Osteocyte (in vitro differentiated cells): ENCODE measurements at regions not wholly inside any gene's neighbourhood (a gene's known extent, or its start where the extent isn't known, plus 50 kb on each side); places are given as distances from the start of the nearest gene placed in this dataset.
"Not testable (repeated sequence)": the region's sequence is repeated elsewhere in the genome, so short reads cannot be mapped to it uniquely, and the experiment has no call there.

Experiments used
- DNase-seq: peaks from one replicate; pipeline ENCODE4 v3.0.0; 2021; ENCODE audit warnings: mixed read lengths; ENCODE audit not compliant: unreplicated experiment; ENCODE audit errors: extremely low spot score
- H3K27ac Mint-ChIP-seq: one replicate; pipeline ENCODE4 v1.8.0; 2021; ENCODE audit warnings: mild to moderate bottlenecking, mixed read lengths; ENCODE audit not compliant: unreplicated experiment
- H3K27me3 Mint-ChIP-seq: one replicate; pipeline ENCODE4 v1.8.0; 2021; ENCODE audit warnings: mixed read lengths; ENCODE audit not compliant: unreplicated experiment
- H3K36me3 Mint-ChIP-seq: one replicate; pipeline ENCODE4 v1.8.0; 2021; ENCODE audit warnings: mixed read lengths; ENCODE audit not compliant: unreplicated experiment
- H3K4me1 Mint-ChIP-seq: one replicate; pipeline ENCODE4 v1.8.0; 2021; ENCODE audit warnings: mixed read lengths; ENCODE audit not compliant: unreplicated experiment
- H3K4me3 Mint-ChIP-seq: one replicate; pipeline ENCODE4 v1.8.0; 2021; ENCODE audit warnings: mild to moderate bottlenecking, moderate library complexity, mixed read lengths; ENCODE audit not compliant: unreplicated experiment
- H3K9me3 Mint-ChIP-seq: one replicate; pipeline ENCODE4 v1.8.0; 2021; ENCODE audit warnings: mixed read lengths; ENCODE audit not compliant: unreplicated experiment
- CTCF ChIP-seq: fragments of 200-600 bp; sonication (generic); IDR thresholded peaks from 2 replicates; pipeline ENCODE4 v1.5.0; 2021; ENCODE audit warnings: antibody characterized with exemption, mild to moderate bottlenecking, moderate library complexity

DNA sequence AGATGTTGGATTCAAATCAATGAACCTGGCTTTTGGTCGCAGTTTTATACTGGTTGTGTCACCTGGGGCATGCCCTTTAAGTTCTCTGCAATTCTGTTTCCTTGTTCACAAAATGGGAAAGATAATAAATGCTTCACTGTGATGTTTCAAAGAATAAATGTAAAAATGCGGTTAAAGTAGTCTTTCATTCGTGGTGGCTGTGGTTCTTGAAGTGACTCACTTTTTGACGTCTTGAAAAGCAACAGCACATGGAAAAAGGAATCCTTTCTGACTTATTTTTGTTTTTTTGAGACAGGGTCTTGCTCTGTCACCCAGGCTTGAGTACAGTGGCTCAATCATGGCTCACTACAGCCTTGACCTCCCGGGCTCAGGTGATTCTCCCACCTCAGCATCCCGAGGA, 88.4 kb upstream of the SLIT3 start:
- Mint-ChIP-seq H3K27me3 (peaks cover 37% of the 10 kb centered on the region), H3K27ac (no peak overlapping the region), H3K36me3 (no peaks in the 10 kb centered on the region), H3K4me1 (peaks cover 12% of the 10 kb centered on the region), H3K9me3 (no peaks in the 10 kb centered on the region), H3K4me3 (no peak overlapping the region)
- no peak for TF ChIP-seq CTCF
- no peak for DNase-seq

GRCh38 chr5:169385636-169386035, 84.7 kb upstream of the SLIT3 start:
- TF ChIP-seq CTCF, result no peak
- H3K27me3 Mint-ChIP-seq, result peaks cover 7% of the 10 kb centered on the region
- peaks cover 16% of the 10 kb centered on the region for H3K4me1 Mint-ChIP-seq
- H3K4me3 Mint-ChIP-seq, result no peak overlapping the region
- H3K9me3 Mint-ChIP-seq, result no peaks in the 10 kb centered on the region
- DNase-seq, result no peak
- H3K36me3 Mint-ChIP-seq, result no peaks in the 10 kb centered on the region
- H3K27ac Mint-ChIP-seq, result no peak overlapping the region

GRCh38 chr5:169384661-169385060, 83.7 kb upstream of the SLIT3 start:
- DNase-seq, result no peak
- Mint-ChIP-seq H3K4me1 (peaks cover 16% of the 10 kb centered on the region), H3K27ac (no peak overlapping the region), H3K9me3 (peaks cover 6% of the 10 kb centered on the region), H3K27me3 (peaks cover 5% of the 10 kb centered on the region), H3K4me3 (no peak overlapping the region), H3K36me3 (no peaks in the 10 kb centered on the region)
- no peak for TF ChIP-seq CTCF

DNA sequence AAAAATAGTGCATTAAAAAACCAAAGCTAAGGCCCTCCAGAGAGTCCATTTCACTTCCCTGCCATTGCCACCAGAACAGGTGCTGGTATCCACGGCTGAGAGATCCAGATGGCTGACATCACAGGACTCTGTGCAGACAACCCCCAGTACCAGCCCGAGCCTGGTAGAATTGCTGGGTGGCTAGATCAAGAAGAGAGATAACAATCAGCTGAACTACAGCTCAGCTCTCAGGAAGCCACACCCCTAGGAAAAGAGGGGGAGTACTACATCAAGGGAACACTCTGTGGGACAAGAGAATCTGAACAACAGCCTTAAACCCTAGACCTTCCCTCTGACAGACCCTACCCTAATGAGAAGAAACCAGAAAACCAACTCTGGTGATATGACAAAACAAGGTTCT, 73.8 kb upstream of the SLIT3 start:
- Mint-ChIP-seq H3K27me3 (peaks cover 19% of the 10 kb centered on the region), H3K4me1 (no peaks in the 10 kb centered on the region), H3K27ac (no peak overlapping the region), H3K9me3 (peaks cover 6% of the 10 kb centered on the region), H3K36me3 (no peaks in the 10 kb centered on the region), H3K4me3 (no peak overlapping the region)
- DNase-seq, result no peak
- no peak for TF ChIP-seq CTCF

GRCh38 chr5:169374111-169374510, 73.2 kb upstream of the SLIT3 start:
- Mint-ChIP-seq H3K27ac (no peak overlapping the region), H3K36me3 (peaks cover 2% of the 10 kb centered on the region)
- no peak for DNase-seq

DNA sequence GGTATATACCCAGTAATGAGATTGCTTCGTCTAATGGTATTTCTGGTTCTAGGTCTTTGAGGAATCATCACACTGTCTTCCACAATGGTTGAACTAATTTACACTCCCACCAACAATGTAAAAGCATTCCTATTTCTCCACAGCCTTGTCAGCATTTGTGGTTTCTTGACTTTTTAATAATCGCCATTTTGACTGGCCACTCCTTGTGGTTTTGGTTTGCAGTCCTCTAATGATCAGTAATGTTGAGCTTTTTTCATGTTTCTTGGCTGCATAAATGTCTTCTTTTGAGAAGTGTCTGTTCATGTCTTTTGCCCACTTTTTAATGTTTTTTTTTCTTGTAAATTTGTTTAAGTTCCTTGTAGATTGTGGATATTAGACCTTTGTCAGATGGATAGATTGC, 70.9 kb upstream of the SLIT3 start:
- not testable (repeated sequence) for H3K4me3 Mint-ChIP-seq, H3K4me1 Mint-ChIP-seq, DNase-seq, H3K36me3 Mint-ChIP-seq, H3K27ac Mint-ChIP-seq
- H3K9me3 Mint-ChIP-seq, result peaks cover 10% of the 10 kb centered on the region
- H3K27me3 Mint-ChIP-seq, result peaks cover 13% of the 10 kb centered on the region

More at GRCh38 chr5:169374111-169374510, 73.2 kb upstream of the SLIT3 start:
- TF ChIP-seq CTCF, result no peak
- H3K4me1 Mint-ChIP-seq, result no peaks in the 10 kb centered on the region
- no peak overlapping the region for H3K4me3 Mint-ChIP-seq
- H3K9me3 Mint-ChIP-seq, result peaks cover 10% of the 10 kb centered on the region
- peaks cover 18% of the 10 kb centered on the region for H3K27me3 Mint-ChIP-seq
